ENCODE measurements at regions not wholly inside any gene's neighbourhood (a gene's known extent, or its start where the extent isn't known, plus 50 kb on each side); places are given as distances from the start of the nearest gene placed in this dataset.

GRCh38 chr2:6139142-6139541, 447.0 kb downstream of the SOX11 start:
- TF ChIP-seq CTCF (conservative IDR thresholded peaks at IDR 0.05; ENCODE audit: low read depth, low read length) (no peak), EZH2phosphoT487 (IDR thresholded peaks at IDR 0.05; ENCODE audit: borderline replicate concordance, low read length) (no peak), EZH2 (IDR thresholded peaks at IDR 0.05; ENCODE audit: low read length, unreplicated experiment) (no peak)
